Gastroesophageal sphincter (tissue), 4 donors: ENCODE measurements at regions not wholly inside any gene's neighbourhood (a gene's known extent, or its start where the extent isn't known, plus 50 kb on each side); places are given as distances from the start of the nearest gene placed in this dataset.

Experiments
- ATAC-seq: fragments of 150-250 bp; one replicate; pipeline ENCODE4 v1.9.1; 2016; ENCODE audit warnings: mild to moderate bottlenecking, moderate library complexity
- H3K27ac ChIP-seq, 4 donors: fragments of 200-600 bp; sonication (generic) in 3 of 4; 1 replicate in 3 of 4; 2 replicates in 1 of 4; pipeline ENCODE4 v1.5.1; 2016 to 2019
- H3K27me3 ChIP-seq: fragments of 200-600 bp; sonication (generic); one replicate; pipeline ENCODE4 v1.5.1; 2019
- H3K36me3 ChIP-seq, 2 donors: fragments of 200-600 bp; sonication (generic); one replicate each; pipeline ENCODE4 v1.5.1; 2019; ENCODE audit warnings: control low read depth in 1 of 2
- H3K4me1 ChIP-seq, 3 donors: fragments of 200-600 bp; sonication (generic); 1 replicate in 2 of 3; 2 replicates in 1 of 3; pipeline ENCODE4 v1.5.1; 2016 to 2019; ENCODE audit warnings: control low read depth in 2 of 3
- H3K4me3 ChIP-seq, 2 donors: fragments of 200-600 bp; sonication (generic); one replicate each; pipeline ENCODE4 v1.5.1; 2019; ENCODE audit warnings: mild to moderate bottlenecking in 1 of 2, moderate library complexity in 1 of 2
- H3K9me3 ChIP-seq, 3 donors: fragments of 200-600 bp; sonication (generic); one replicate each; pipeline ENCODE4 v1.5.1; 2017 to 2019; ENCODE audit warnings: control low read depth in 2 of 3
- EP300 ChIP-seq: sonication (generic); formaldehyde crosslinking; IDR thresholded peaks from one replicate; pipeline ENCODE4 v1.6.1; 2017; ENCODE audit warnings: antibody characterized with exemption, mild to moderate bottlenecking
- POLR2A ChIP-seq, 2 donors: fragments of 450-650 bp; IDR thresholded peaks; one replicate each; pipeline ENCODE4 v1.6.1; 2017; ENCODE audit warnings: antibody characterized with exemption in 2 of 2, mild to moderate bottlenecking in 2 of 2, moderate library complexity in 1 of 2
- POLR2AphosphoS5 ChIP-seq: sonication (generic); formaldehyde crosslinking; IDR thresholded peaks from one replicate; pipeline ENCODE4 v1.6.1; 2017; ENCODE audit warnings: antibody characterized with exemption
- WGBS, 2 donors: methylation state at CpG; one replicate each; pipeline ENCODE4 v1.1.5; 2018; ENCODE audit warnings: low coverage in 1 of 2; 5-methylcytosine and 5-hydroxymethylcytosine counted together
- small RNA-seq, 4 donors: library from RNA; depleted of rRNA; stranded (forward); fragments of <200 nt; gene quantifications; one replicate each; pipeline ENCODE3, GENCODE V24; 2016
- TF ChIP-seq, protein P1 (sequence below), 4 experiments: fragments of 200-600 bp in 2 of 4; fragments of 450-650 bp in 2 of 4; sonication (generic) in 1 of 4; IDR thresholded peaks; one replicate each; pipeline ENCODE4 v1.5.1; 2017 to 2019; ENCODE audit warnings: antibody characterized with exemption in 4 of 4, mild to moderate bottlenecking in 2 of 4, moderate library complexity in 2 of 4

DNA sequence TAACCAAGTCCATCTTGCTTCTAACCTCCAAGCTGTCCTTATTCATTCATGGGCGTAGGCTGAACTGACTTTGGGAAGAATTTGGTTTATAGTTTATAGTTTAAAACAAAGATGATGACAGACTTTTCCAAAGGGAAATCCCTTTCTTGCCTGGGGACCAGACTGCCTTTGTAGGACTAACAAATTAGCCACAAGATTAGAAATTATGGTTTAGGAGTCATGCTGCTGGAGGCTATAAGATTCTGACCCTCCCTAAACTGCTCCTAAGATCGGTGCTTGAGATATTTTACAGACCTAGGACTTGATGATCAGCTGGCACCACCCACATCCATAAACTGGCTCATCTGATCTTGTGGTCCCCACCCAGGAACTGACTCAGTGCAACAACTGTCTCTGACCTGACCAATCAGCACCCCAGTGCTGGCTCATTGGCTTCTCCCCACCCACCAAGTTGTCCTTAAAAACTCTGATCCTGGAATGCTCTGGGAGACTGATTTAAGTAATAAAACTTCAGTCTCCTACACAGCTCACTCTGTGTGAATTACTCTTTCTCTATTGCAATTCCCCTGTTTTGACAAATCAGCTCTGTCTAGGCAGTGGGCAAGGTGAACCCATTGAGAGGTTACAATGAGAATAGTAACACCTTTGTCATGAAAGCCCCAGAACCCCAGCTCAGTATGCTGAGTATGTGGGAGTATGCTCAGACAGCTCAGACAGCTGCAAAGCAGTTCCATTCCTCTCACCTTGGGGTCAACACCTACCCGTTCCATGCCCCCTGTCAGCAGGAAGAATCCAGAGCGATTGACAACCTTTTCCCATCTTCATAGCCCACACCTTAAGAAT is 51.6 kb upstream of the C15orf39 start:
- peaks cover 0 to 11% (median 0%) of the 10 kb centered on the region in 3 donors for H3K4me1 ChIP-seq
- peaks cover 0 to 8% (median 0%) of the 10 kb centered on the region in 3 donors for H3K9me3 ChIP-seq
- no peak overlapping the region for H3K4me3 ChIP-seq
- no peaks in the 10 kb centered on the region for H3K27me3 ChIP-seq
- no peaks in the 10 kb centered on the region for H3K36me3 ChIP-seq
- no peak for TF ChIP-seq POLR2AphosphoS5
- TF ChIP-seq POLR2A (IDR thresholded peaks at IDR 0.05) = no peak
- TF ChIP-seq EP300 = no peak
- TF ChIP-seq, protein P1, sequence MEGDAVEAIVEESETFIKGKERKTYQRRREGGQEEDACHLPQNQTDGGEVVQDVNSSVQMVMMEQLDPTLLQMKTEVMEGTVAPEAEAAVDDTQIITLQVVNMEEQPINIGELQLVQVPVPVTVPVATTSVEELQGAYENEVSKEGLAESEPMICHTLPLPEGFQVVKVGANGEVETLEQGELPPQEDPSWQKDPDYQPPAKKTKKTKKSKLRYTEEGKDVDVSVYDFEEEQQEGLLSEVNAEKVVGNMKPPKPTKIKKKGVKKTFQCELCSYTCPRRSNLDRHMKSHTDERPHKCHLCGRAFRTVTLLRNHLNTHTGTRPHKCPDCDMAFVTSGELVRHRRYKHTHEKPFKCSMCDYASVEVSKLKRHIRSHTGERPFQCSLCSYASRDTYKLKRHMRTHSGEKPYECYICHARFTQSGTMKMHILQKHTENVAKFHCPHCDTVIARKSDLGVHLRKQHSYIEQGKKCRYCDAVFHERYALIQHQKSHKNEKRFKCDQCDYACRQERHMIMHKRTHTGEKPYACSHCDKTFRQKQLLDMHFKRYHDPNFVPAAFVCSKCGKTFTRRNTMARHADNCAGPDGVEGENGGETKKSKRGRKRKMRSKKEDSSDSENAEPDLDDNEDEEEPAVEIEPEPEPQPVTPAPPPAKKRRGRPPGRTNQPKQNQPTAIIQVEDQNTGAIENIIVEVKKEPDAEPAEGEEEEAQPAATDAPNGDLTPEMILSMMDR (IDR thresholded peaks at IDR 0.05) = no peak
- H3K27ac ChIP-seq = no peak overlapping the region
- WGBS, 2 donors = 68 to 69% methylated on average over 2 to 4 of the region's 4 CpGs
- ATAC-seq = peak; percentile 70

DNA sequence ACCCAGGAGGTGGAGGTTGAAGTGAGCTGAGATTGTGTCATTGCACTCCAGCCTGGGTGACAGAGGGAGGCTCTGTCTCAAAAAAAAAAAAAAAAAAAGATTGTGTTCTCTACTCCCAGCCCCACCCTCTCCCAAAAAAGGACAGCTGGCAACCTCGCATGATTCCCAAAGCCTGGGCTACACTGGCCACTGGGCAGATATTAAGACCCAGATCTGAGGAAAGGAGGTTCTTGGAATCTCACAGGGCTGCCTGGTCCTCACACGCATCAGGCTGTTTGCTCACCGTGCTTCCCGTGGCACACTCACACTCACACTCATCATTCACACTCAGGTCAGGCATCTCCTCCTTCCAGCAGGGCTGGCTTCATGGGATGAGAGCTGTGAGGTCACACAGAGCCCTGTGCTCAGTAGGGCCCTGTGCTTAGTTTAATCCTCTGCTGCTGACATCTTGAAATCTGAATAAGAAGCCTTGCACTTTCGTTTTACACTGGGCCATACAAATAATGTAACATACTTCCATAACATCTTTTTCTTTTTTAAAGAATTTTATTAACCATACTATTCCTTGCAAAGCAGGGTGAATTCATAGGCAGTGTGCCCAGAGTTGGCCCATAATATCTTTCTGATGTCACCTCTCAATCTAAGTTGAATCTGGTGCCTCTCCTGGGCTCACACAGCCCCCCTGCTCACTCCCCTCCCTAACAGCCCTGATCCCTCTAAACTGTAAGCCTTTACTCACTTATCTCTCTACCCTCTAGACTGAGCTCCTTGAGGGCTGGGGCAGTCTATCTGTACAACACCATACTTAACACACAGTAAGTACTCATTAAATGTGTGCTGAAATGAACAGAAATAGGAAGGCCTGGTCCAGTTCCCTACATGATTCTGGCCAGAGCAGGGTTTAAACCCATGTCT is 50.2 kb upstream of the C15orf39 start:
- no peak for ATAC-seq
- Histone ChIP-seq H3K36me3 (no peaks in the 10 kb centered on the region), H3K9me3 (no peaks in the 10 kb centered on the region), H3K4me3 (no peak overlapping the region), H3K27ac (no peak overlapping the region), H3K4me1 (peaks cover 0 to 11% (median 0%) of the 10 kb centered on the region in 3 donors), H3K27me3 (no peaks in the 10 kb centered on the region)
- 62 to 63% methylated on average over 4 to 5 of the region's 5 CpGs for WGBS, 2 donors
- TF ChIP-seq, protein P1 (IDR thresholded peaks at IDR 0.05) = no peak
- TF ChIP-seq POLR2AphosphoS5 (no peak), POLR2A (IDR thresholded peaks at IDR 0.05) (no peak), EP300 (no peak)

Small RNA genes in the stretch of these regions (small RNA-seq; reads per million reads assigned to genes)
- gene RF00017 = 0 reads per million in 4 donors
- gene RF00601 = 0 reads per million in 4 donors
